HEK293 (cell line): ENCODE measurements at regions not wholly inside any gene's neighbourhood (a gene's known extent, or its start where the extent isn't known, plus 50 kb on each side); places are given as distances from the start of the nearest gene placed in this dataset.

Experiments
- MYNN ChIP-seq: fragments of 450-650 bp; formaldehyde crosslinking; IDR thresholded peaks from 2 replicates; pipeline ENCODE4 v1.5.1; 2016; ENCODE audit warnings: missing biosample characterization, missing genetic modification characterization, borderline replicate concordance
- ZBTB20 ChIP-seq: fragments of 450-650 bp; formaldehyde crosslinking; IDR thresholded peaks from 2 replicates; pipeline ENCODE4 v1.5.1; 2016; ENCODE audit warnings: missing biosample characterization, missing genetic modification characterization
- ZFHX2 ChIP-seq: fragments of 450-650 bp; formaldehyde crosslinking; conservative IDR thresholded peaks from 2 replicates; pipeline ENCODE4 v1.5.1; 2016; ENCODE audit warnings: missing biosample characterization, missing genetic modification characterization
- ZFP41 ChIP-seq: fragments of 450-650 bp; formaldehyde crosslinking; IDR thresholded peaks from 2 replicates; pipeline ENCODE4 v1.5.1; 2016; ENCODE audit warnings: missing biosample characterization, missing genetic modification characterization, borderline replicate concordance
- ZFP69B ChIP-seq: fragments of 450-650 bp; formaldehyde crosslinking; IDR thresholded peaks from 2 replicates; pipeline ENCODE4 v1.5.1; 2016; ENCODE audit warnings: missing biosample characterization, missing genetic modification characterization
- ZNF114 ChIP-seq: fragments of 450-650 bp; formaldehyde crosslinking; IDR thresholded peaks from 2 replicates; pipeline ENCODE4 v1.5.0; 2017; ENCODE audit warnings: missing biosample characterization, missing genetic modification characterization
- ZNF24 ChIP-seq: fragments of 450-650 bp; formaldehyde crosslinking; IDR thresholded peaks from 2 replicates; pipeline ENCODE4 v1.5.1; 2016; ENCODE audit warnings: missing biosample characterization, missing genetic modification characterization
- ZNF394 ChIP-seq: fragments of 450-650 bp; formaldehyde crosslinking; IDR thresholded peaks from 2 replicates; pipeline ENCODE4 v1.5.1; 2016; ENCODE audit warnings: missing biosample characterization, missing genetic modification characterization, mild to moderate bottlenecking, moderate library complexity, borderline replicate concordance
- ZNF48 ChIP-seq: fragments of 450-650 bp; formaldehyde crosslinking; IDR thresholded peaks from 2 replicates; pipeline ENCODE4 v1.5.1; 2016; ENCODE audit warnings: missing biosample characterization, missing genetic modification characterization
- ZNF629 ChIP-seq: fragments of 450-650 bp; formaldehyde crosslinking; IDR thresholded peaks from 2 replicates; pipeline ENCODE4 v1.5.1; 2017; ENCODE audit warnings: missing biosample characterization, missing genetic modification characterization
- TF ChIP-seq, protein P1 (sequence below): fragments of 450-650 bp; formaldehyde crosslinking; IDR thresholded peaks from 2 replicates; pipeline ENCODE4 v1.5.1; 2016; ENCODE audit warnings: missing biosample characterization, missing genetic modification characterization
- TF ChIP-seq, protein P2 (sequence below): sonication (generic); formaldehyde crosslinking; IDR thresholded peaks from 2 replicates; pipeline ENCODE4 v1.8.1; 2022; ENCODE audit warnings: mild to moderate bottlenecking, moderate library complexity, missing genetic modification reagents

DNA sequence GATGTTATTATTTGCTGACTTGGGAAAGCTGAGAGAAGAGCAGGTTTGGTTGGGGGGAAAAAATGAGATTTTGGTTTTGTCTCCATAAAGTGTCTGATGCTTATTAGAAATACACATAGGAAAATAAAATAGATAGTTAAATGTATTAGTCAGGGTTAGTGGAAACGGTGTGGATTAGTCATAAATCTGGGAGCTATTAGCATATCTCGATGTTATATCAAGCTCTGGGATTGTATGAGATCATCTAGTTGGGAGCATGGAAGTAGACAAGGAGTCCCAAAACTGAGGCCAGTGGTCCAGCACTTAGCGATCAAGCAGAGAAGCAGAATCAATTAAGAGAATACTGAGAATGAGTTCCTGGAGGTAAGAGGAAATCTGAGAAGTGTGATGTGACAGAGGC is 845.5 kb downstream of the ROBO2 start:
- TF ChIP-seq, protein P1, sequence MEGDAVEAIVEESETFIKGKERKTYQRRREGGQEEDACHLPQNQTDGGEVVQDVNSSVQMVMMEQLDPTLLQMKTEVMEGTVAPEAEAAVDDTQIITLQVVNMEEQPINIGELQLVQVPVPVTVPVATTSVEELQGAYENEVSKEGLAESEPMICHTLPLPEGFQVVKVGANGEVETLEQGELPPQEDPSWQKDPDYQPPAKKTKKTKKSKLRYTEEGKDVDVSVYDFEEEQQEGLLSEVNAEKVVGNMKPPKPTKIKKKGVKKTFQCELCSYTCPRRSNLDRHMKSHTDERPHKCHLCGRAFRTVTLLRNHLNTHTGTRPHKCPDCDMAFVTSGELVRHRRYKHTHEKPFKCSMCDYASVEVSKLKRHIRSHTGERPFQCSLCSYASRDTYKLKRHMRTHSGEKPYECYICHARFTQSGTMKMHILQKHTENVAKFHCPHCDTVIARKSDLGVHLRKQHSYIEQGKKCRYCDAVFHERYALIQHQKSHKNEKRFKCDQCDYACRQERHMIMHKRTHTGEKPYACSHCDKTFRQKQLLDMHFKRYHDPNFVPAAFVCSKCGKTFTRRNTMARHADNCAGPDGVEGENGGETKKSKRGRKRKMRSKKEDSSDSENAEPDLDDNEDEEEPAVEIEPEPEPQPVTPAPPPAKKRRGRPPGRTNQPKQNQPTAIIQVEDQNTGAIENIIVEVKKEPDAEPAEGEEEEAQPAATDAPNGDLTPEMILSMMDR (tag by site-specific recombination), result no peak
- TF ChIP-seq ZNF394 (tag by site-specific recombination) (no peak), MYNN (tag by site-specific recombination) (no peak), ZBTB20 (tag by site-specific recombination) (no peak), ZFHX2 (tag by site-specific recombination) (no peak), ZNF24 (no peak), ZNF48 (tag by site-specific recombination) (no peak), ZFP41 (tag by site-specific recombination) (no peak), ZNF114 (tag by site-specific recombination) (no peak), ZNF629 (tag by site-specific recombination) (no peak), ZFP69B (no peak)
- TF ChIP-seq, protein P2, sequence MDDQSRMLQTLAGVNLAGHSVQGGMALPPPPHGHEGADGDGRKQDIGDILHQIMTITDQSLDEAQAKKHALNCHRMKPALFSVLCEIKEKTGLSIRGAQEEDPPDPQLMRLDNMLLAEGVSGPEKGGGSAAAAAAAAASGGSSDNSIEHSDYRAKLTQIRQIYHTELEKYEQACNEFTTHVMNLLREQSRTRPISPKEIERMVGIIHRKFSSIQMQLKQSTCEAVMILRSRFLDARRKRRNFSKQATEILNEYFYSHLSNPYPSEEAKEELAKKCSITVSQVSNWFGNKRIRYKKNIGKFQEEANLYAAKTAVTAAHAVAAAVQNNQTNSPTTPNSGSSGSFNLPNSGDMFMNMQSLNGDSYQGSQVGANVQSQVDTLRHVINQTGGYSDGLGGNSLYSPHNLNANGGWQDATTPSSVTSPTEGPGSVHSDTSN (CRISPR knock-in tag), result no peak
